ENCODE measurements at regions not wholly inside any gene's neighbourhood (a gene's known extent, or its start where the extent isn't known, plus 50 kb on each side); places are given as distances from the start of the nearest gene placed in this dataset.

DNA sequence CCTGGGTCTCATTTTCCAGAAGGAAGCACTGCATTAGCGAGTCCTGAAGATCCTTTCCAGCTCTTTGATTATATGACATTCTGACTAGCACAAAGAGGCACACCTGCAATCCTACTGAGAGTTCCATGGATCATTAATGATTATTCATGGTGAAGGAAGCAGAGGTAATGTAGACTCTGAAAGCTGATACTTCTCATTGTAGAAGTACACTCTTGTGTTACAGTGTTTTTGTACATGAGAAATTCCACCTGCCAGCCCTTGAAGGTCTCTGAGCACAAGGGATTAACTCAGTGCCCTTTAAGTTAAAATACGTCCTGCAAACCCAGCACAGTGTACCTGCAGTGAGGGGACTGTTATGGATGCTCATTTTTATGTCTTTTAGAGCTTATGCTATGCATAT is 558.8 kb upstream of the FBXO33 start:
- Mint-ChIP-seq H3K27ac (no peak overlapping the region), H3K27me3 (ENCODE audit: insufficient read depth) (no peaks in the 10 kb centered on the region), H3K9me3 (peaks cover 10% of the 10 kb centered on the region), H3K4me1 (peaks cover 3% of the 10 kb centered on the region), H3K36me3 (ENCODE audit: low read depth) (no peaks in the 10 kb centered on the region), H3K4me3 (no peak overlapping the region)
- H3K4me3 ChIP-seq (ENCODE audit: low read length): no peak overlapping the region
- H3K9me3 ChIP-seq (ENCODE audit: control insufficient read depth, low read length): no peaks in the 10 kb centered on the region
- WGBS, 2 experiments (ENCODE audit: insufficient coverage in 1 of 2, insufficient read length in 1 of 2): 70 to 94% methylated on average over 2 of the region's 2 CpGs
- TF ChIP-seq, protein P1, sequence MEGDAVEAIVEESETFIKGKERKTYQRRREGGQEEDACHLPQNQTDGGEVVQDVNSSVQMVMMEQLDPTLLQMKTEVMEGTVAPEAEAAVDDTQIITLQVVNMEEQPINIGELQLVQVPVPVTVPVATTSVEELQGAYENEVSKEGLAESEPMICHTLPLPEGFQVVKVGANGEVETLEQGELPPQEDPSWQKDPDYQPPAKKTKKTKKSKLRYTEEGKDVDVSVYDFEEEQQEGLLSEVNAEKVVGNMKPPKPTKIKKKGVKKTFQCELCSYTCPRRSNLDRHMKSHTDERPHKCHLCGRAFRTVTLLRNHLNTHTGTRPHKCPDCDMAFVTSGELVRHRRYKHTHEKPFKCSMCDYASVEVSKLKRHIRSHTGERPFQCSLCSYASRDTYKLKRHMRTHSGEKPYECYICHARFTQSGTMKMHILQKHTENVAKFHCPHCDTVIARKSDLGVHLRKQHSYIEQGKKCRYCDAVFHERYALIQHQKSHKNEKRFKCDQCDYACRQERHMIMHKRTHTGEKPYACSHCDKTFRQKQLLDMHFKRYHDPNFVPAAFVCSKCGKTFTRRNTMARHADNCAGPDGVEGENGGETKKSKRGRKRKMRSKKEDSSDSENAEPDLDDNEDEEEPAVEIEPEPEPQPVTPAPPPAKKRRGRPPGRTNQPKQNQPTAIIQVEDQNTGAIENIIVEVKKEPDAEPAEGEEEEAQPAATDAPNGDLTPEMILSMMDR (conservative IDR thresholded peaks at IDR 0.05): no peak
- no peak overlapping the region for H3K27ac ChIP-seq (ENCODE audit: low read depth, low read length)
- H3K27me3 ChIP-seq (ENCODE audit: control insufficient read depth, insufficient read depth, low read length, poor library complexity, severe bottlenecking): no peaks in the 10 kb centered on the region
- H3K36me3 ChIP-seq (ENCODE audit: control insufficient read depth, insufficient read depth, low read length): no peaks in the 10 kb centered on the region
- DNase-seq: no peak
- H3K4me1 ChIP-seq (ENCODE audit: control insufficient read depth, insufficient read depth, low read length): no peaks in the 10 kb centered on the region
- H3K9ac ChIP-seq (ENCODE audit: extremely low read depth, low read length, poor library complexity, severe bottlenecking): no peak overlapping the region

DNA sequence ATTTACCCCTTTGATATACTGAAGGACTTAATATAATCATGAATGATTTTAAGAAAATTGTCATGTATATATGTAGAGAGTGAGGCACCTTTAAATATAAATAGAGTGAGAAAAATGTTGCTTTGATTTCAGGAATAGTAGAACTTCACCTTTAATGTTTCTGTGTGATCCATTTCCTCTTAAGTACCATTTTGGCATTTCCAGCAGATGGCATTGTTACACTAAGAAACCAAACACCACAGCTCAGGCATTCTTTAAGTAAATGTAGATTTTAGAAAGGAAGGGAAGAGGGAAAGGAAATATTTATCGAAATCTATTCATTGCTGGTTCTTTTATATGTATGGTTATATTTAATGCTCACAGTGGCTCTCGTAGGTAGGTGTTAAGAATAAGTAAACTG is 556.7 kb upstream of the FBXO33 start:
- Histone ChIP-seq H3K4me3 (ENCODE audit: low read length) (no peak overlapping the region), H3K9ac (ENCODE audit: extremely low read depth, low read length, poor library complexity, severe bottlenecking) (no peak overlapping the region), H3K27me3 (ENCODE audit: control insufficient read depth, insufficient read depth, low read length, poor library complexity, severe bottlenecking) (no peaks in the 10 kb centered on the region), H3K36me3 (ENCODE audit: control insufficient read depth, insufficient read depth, low read length) (no peaks in the 10 kb centered on the region), H3K4me1 (ENCODE audit: control insufficient read depth, insufficient read depth, low read length) (no peaks in the 10 kb centered on the region), H3K27ac (ENCODE audit: low read depth, low read length) (no peak overlapping the region), H3K9me3 (ENCODE audit: control insufficient read depth, low read length) (no peaks in the 10 kb centered on the region)
- TF ChIP-seq, protein P1 (conservative IDR thresholded peaks at IDR 0.05): peak; percentile 85
- no peaks in the 10 kb centered on the region for H3K4me1 Mint-ChIP-seq
- no peak overlapping the region for H3K27ac Mint-ChIP-seq
- WGBS, 2 experiments (ENCODE audit: insufficient coverage in 1 of 2, insufficient read length in 1 of 2): 36 to 55% methylated on average over 2 of the region's 2 CpGs
- no peak for DNase-seq
- H3K9me3 Mint-ChIP-seq: peaks cover 10% of the 10 kb centered on the region
- H3K36me3 Mint-ChIP-seq (ENCODE audit: low read depth): no peaks in the 10 kb centered on the region
- no peak overlapping the region for H3K4me3 Mint-ChIP-seq
- no peaks in the 10 kb centered on the region for H3K27me3 Mint-ChIP-seq (ENCODE audit: insufficient read depth)

DNA sequence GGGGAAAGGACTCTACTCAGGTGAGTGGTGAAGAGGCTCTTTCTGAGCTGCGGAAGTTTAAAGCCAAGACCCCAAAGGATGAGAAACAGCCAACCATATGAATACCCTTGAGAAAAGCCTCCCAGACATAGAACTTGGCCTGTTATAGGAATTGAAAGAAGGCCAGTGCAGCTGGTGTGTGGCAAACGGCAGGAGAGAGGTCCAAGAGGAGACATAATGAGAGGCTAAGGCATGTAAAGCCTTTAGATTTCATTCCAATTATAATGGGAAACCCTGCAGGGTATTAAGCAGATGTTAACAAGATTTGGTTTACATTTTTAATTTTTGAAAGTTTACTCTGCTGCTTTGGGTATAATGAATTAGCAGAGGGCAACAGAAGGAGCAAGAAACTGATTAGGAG is 552.1 kb upstream of the FBXO33 start:
- H3K27me3 ChIP-seq (ENCODE audit: control insufficient read depth, insufficient read depth, low read length, poor library complexity, severe bottlenecking): no peaks in the 10 kb centered on the region
- WGBS, 2 experiments (ENCODE audit: insufficient coverage in 1 of 2, insufficient read length in 1 of 2): 71 to 94% methylated on average over 1 to 2 of the region's 2 CpGs

More for the DNA sequence above, 552.1 kb upstream of the FBXO33 start:
- no peaks in the 10 kb centered on the region for H3K27me3 Mint-ChIP-seq (ENCODE audit: insufficient read depth)
- TF ChIP-seq, protein P1 (conservative IDR thresholded peaks at IDR 0.05): no peak
- H3K36me3 Mint-ChIP-seq (ENCODE audit: low read depth): no peaks in the 10 kb centered on the region
- DNase-seq: no peak
- H3K27ac Mint-ChIP-seq: no peak overlapping the region
- no peaks in the 10 kb centered on the region for H3K9me3 Mint-ChIP-seq
- no peak overlapping the region for H3K27ac ChIP-seq (ENCODE audit: low read depth, low read length)
- no peaks in the 10 kb centered on the region for H3K4me1 Mint-ChIP-seq
- H3K4me3 ChIP-seq (ENCODE audit: low read length): no peak overlapping the region
- no peak overlapping the region for H3K4me3 Mint-ChIP-seq
- no peak overlapping the region for H3K9ac ChIP-seq (ENCODE audit: extremely low read depth, low read length, poor library complexity, severe bottlenecking)
- H3K4me1 ChIP-seq (ENCODE audit: control insufficient read depth, insufficient read depth, low read length): no peaks in the 10 kb centered on the region
- no peaks in the 10 kb centered on the region for H3K36me3 ChIP-seq (ENCODE audit: control insufficient read depth, insufficient read depth, low read length)
- H3K9me3 ChIP-seq (ENCODE audit: control insufficient read depth, low read length): no peaks in the 10 kb centered on the region
